ENCODE measurements at regions not wholly inside any gene's neighbourhood (a gene's known extent, or its start where the extent isn't known, plus 50 kb on each side); places are given as distances from the start of the nearest gene placed in this dataset.
"Not testable (repeated sequence)": the region's sequence is repeated elsewhere in the genome, so short reads cannot be mapped to it uniquely, and the experiment has no call there.

- Mint-ChIP-seq H3K27me3 (no peaks in the 10 kb centered on the region), H3K36me3 (ENCODE audit: low read depth) (no peaks in the 10 kb centered on the region), H3K27ac (no peak overlapping the region), H3K4me3 (no peak overlapping the region), H3K4me1 (ENCODE audit: low read depth) (no peaks in the 10 kb centered on the region), H3K9me3 (peaks cover 13% of the 10 kb centered on the region)
- TF ChIP-seq, protein P1, sequence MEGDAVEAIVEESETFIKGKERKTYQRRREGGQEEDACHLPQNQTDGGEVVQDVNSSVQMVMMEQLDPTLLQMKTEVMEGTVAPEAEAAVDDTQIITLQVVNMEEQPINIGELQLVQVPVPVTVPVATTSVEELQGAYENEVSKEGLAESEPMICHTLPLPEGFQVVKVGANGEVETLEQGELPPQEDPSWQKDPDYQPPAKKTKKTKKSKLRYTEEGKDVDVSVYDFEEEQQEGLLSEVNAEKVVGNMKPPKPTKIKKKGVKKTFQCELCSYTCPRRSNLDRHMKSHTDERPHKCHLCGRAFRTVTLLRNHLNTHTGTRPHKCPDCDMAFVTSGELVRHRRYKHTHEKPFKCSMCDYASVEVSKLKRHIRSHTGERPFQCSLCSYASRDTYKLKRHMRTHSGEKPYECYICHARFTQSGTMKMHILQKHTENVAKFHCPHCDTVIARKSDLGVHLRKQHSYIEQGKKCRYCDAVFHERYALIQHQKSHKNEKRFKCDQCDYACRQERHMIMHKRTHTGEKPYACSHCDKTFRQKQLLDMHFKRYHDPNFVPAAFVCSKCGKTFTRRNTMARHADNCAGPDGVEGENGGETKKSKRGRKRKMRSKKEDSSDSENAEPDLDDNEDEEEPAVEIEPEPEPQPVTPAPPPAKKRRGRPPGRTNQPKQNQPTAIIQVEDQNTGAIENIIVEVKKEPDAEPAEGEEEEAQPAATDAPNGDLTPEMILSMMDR (IDR thresholded peaks at IDR 0.05), result no peak
- CTCF ChIA-PET, result no interaction called here
- DNase-seq (no peak), ATAC-seq (no peak)
- POLR2A ChIA-PET, result no interaction called here
- intact Hi-C loops (cut with micrococcal nuclease), result no loop called here
Observed at GRCh38 chr11:97620007-97620406, 1230.2 kb downstream of the JRKL start.

- no peaks in the 10 kb centered on the region for H3K27me3 Mint-ChIP-seq
- intact Hi-C loops (cut with micrococcal nuclease), result no loop called here
- no peak overlapping the region for H3K4me3 Mint-ChIP-seq
- ATAC-seq (no peak), DNase-seq (no peak)
- peaks cover 11% of the 10 kb centered on the region for H3K9me3 Mint-ChIP-seq
- H3K27ac Mint-ChIP-seq, result no peak overlapping the region
- ChIA-PET CTCF (no interaction called here), POLR2A (no interaction called here)
- TF ChIP-seq, protein P1 (IDR thresholded peaks at IDR 0.05), result no peak
- no peaks in the 10 kb centered on the region for H3K36me3 Mint-ChIP-seq (ENCODE audit: low read depth)
- no peaks in the 10 kb centered on the region for H3K4me1 Mint-ChIP-seq (ENCODE audit: low read depth)
Observed at GRCh38 chr11:97621282-97621681, 1231.5 kb downstream of the JRKL start.

GRCh38 chr11:97622795-97623194 lies 1233.0 kb downstream of the JRKL start:
- ATAC-seq (no peak), DNase-seq (no peak)
- ChIA-PET CTCF (no interaction called here), POLR2A (no interaction called here)
- TF ChIP-seq, protein P1 (IDR thresholded peaks at IDR 0.05), result no peak
- Mint-ChIP-seq H3K27me3 (no peaks in the 10 kb centered on the region), H3K36me3 (ENCODE audit: low read depth) (no peaks in the 10 kb centered on the region), H3K4me1 (ENCODE audit: low read depth) (no peaks in the 10 kb centered on the region), H3K27ac (no peak overlapping the region), H3K9me3 (peaks cover 6% of the 10 kb centered on the region), H3K4me3 (no peak overlapping the region)
- intact Hi-C loops (cut with micrococcal nuclease), result no loop called here

- H3K4me3 Mint-ChIP-seq; intact Hi-C loops (cut with micrococcal nuclease); ATAC-seq; H3K36me3 Mint-ChIP-seq (ENCODE audit: low read depth); DNase-seq; H3K27me3 Mint-ChIP-seq; H3K27ac Mint-ChIP-seq; POLR2A ChIA-PET; CTCF ChIA-PET; H3K4me1 Mint-ChIP-seq (ENCODE audit: low read depth): not testable (repeated sequence)
- peaks cover 20% of the 10 kb centered on the region for H3K9me3 Mint-ChIP-seq
Observed at GRCh38 chr11:97636741-97637140, 1246.9 kb downstream of the JRKL start.

DNA sequence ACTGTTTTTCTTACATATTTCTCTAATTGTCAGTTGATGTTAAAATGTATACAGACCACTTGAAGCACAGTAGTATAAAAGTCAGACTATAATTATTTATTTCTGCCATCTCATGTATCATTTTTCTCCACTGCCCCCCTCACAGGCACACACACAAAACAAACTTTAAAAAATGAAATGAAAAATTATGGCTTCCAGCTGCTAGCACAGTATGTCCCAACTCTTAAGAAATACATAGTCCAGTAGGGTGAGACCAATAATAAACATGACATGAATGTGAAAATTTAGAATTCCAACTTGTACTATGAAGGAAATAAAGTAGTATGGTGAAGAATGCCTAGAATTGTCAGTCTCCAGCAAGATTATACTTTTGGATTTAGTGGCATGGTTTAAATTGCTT lies 1247.9 kb downstream of the JRKL start:
- DNase-seq (no peak), ATAC-seq (no peak)
- peaks cover 22% of the 10 kb centered on the region for H3K9me3 Mint-ChIP-seq
- no peaks in the 10 kb centered on the region for H3K4me1 Mint-ChIP-seq (ENCODE audit: low read depth)
- H3K27ac Mint-ChIP-seq, result no peak overlapping the region
- H3K4me3 Mint-ChIP-seq, result no peak overlapping the region
- H3K36me3 Mint-ChIP-seq (ENCODE audit: low read depth), result no peaks in the 10 kb centered on the region
- H3K27me3 Mint-ChIP-seq, result no peaks in the 10 kb centered on the region
- ChIA-PET POLR2A (no interaction called here), CTCF (no interaction called here)
- intact Hi-C loops (cut with micrococcal nuclease), result no loop called here
- TF ChIP-seq, protein P1 (IDR thresholded peaks at IDR 0.05), result no peak

- no peak overlapping the region for H3K27ac Mint-ChIP-seq
- POLR2A ChIA-PET, result no interaction called here
- CTCF ChIA-PET, result no interaction called here
- no peaks in the 10 kb centered on the region for H3K27me3 Mint-ChIP-seq
- no peak overlapping the region for H3K4me3 Mint-ChIP-seq
- TF ChIP-seq, protein P1 (IDR thresholded peaks at IDR 0.05), result no peak
- ATAC-seq (no peak), DNase-seq (no peak)
- intact Hi-C loops (cut with micrococcal nuclease), result no loop called here
- H3K9me3 Mint-ChIP-seq, result peaks cover 20% of the 10 kb centered on the region
- no peaks in the 10 kb centered on the region for H3K36me3 Mint-ChIP-seq (ENCODE audit: low read depth)
- H3K4me1 Mint-ChIP-seq (ENCODE audit: low read depth), result no peaks in the 10 kb centered on the region
Observed at GRCh38 chr11:97638641-97639224, 1248.9 kb downstream of the JRKL start.
